Tibial nerve (tissue), 4 donors: ENCODE measurements at regions not wholly inside any gene's neighbourhood (a gene's known extent, or its start where the extent isn't known, plus 50 kb on each side); places are given as distances from the start of the nearest gene placed in this dataset.

Source experiments
- DNase-seq, 2 donors: peaks; one replicate each; pipeline ENCODE4 v3.0.0-alpha.2; 2019; ENCODE audit warnings: low spot score in 2 of 2
- H3K27ac ChIP-seq, 4 donors: fragments of 200-600 bp; sonication (generic) in 3 of 4; one replicate each; pipeline ENCODE4 v1.5.1; 2017 to 2019; ENCODE audit warnings: mild to moderate bottlenecking in 1 of 4
- H3K27me3 ChIP-seq, 2 donors: fragments of 200-600 bp; sonication (generic) in 1 of 2; one replicate each; pipeline versions ENCODE4 v1.5.1 to v1.6.0; 2017 to 2019
- H3K36me3 ChIP-seq, 3 donors: fragments of 200-600 bp; sonication (generic); one replicate each; pipeline ENCODE4 v1.5.1; 2018 to 2019
- H3K4me1 ChIP-seq, 4 donors: fragments of 200-600 bp; sonication (generic) in 3 of 4; one replicate each; pipeline ENCODE4 v1.5.1; 2017 to 2019
- H3K4me3 ChIP-seq, 4 donors: fragments of 200-600 bp; sonication (generic) in 3 of 4; one replicate each; pipeline ENCODE4 v1.5.1; 2017 to 2019; ENCODE audit warnings: mild to moderate bottlenecking in 1 of 4, moderate library complexity in 1 of 4
- H3K9me3 ChIP-seq, 4 donors: fragments of 200-600 bp; sonication (generic) in 3 of 4; one replicate each; pipeline ENCODE4 v1.5.1; 2017 to 2019
- EP300 ChIP-seq, 2 donors: sonication (generic); formaldehyde crosslinking; IDR thresholded peaks; one replicate each; pipeline ENCODE4 v1.6.1; 2017; ENCODE audit warnings: antibody characterized with exemption in 2 of 2, mild to moderate bottlenecking in 1 of 2
- POLR2A ChIP-seq, 2 donors: fragments of 450-650 bp; IDR thresholded peaks; one replicate each; pipeline ENCODE4 v1.6.1; 2017; ENCODE audit warnings: antibody characterized with exemption in 2 of 2, mild to moderate bottlenecking in 2 of 2, moderate library complexity in 2 of 2
- WGBS, 2 donors: methylation state at CpG; one replicate each; pipeline ENCODE4 v1.1.5; 2018; 5-methylcytosine and 5-hydroxymethylcytosine counted together
- TF ChIP-seq, protein P1 (sequence below), 5 experiments: fragments of 200-600 bp in 3 of 5; fragments of 450-650 bp in 2 of 5; sonication (generic) in 3 of 5; IDR thresholded peaks; one replicate each; pipeline ENCODE4 v1.5.1; 2016 to 2019; ENCODE audit warnings: antibody characterized with exemption in 5 of 5, mild to moderate bottlenecking in 3 of 5, moderate library complexity in 2 of 5

GRCh38 chr1:47650205-47650604 lies 212.4 kb downstream of the FOXD2 start:
- H3K9me3 ChIP-seq, result no peaks in the 10 kb centered on the region
- no peak overlapping the region for H3K27ac ChIP-seq
- DNase-seq, result no peak
- no peaks in the 10 kb centered on the region for H3K27me3 ChIP-seq
- peaks cover 0 to 12% (median 0%) of the 10 kb centered on the region in 4 donors for H3K4me1 ChIP-seq
- no peaks in the 10 kb centered on the region for H3K36me3 ChIP-seq
- 58 to 72% methylated on average over 7 of the region's 7 CpGs for WGBS, 2 donors
- no peak overlapping the region for H3K4me3 ChIP-seq
- TF ChIP-seq, protein P1, sequence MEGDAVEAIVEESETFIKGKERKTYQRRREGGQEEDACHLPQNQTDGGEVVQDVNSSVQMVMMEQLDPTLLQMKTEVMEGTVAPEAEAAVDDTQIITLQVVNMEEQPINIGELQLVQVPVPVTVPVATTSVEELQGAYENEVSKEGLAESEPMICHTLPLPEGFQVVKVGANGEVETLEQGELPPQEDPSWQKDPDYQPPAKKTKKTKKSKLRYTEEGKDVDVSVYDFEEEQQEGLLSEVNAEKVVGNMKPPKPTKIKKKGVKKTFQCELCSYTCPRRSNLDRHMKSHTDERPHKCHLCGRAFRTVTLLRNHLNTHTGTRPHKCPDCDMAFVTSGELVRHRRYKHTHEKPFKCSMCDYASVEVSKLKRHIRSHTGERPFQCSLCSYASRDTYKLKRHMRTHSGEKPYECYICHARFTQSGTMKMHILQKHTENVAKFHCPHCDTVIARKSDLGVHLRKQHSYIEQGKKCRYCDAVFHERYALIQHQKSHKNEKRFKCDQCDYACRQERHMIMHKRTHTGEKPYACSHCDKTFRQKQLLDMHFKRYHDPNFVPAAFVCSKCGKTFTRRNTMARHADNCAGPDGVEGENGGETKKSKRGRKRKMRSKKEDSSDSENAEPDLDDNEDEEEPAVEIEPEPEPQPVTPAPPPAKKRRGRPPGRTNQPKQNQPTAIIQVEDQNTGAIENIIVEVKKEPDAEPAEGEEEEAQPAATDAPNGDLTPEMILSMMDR (IDR thresholded peaks at IDR 0.05), result no peak
- no peak for TF ChIP-seq POLR2A (IDR thresholded peaks at IDR 0.05)
- TF ChIP-seq EP300 (IDR thresholded peaks at IDR 0.05), result no peak

DNA sequence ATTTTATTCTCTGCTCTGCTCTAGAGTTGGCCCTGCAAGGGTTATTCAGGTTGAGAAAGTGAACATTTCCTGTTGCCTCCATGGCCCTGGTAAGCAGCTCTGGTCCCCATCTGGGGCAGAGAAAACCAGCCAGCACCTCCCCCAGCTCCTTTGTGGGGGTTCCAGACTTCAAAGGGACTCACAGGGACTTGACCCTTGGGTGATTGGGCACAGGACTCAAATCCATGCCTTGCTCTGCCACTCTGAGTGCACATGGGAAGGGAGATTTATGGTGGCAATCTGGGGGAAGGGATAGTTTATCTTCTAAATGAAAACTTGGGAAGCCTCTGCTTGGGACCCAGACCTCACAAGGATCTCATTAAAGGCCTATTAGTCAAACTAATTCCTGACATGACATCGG lies 212.8 kb downstream of the FOXD2 start:
- no peak for DNase-seq
- 50 to 84% methylated on average over 1 of the region's 1 CpG for WGBS, 2 donors
- no peak overlapping the region for H3K4me3 ChIP-seq

GRCh38 chr1:47651311-47652089 lies 213.7 kb downstream of the FOXD2 start:
- H3K36me3 ChIP-seq, result no peaks in the 10 kb centered on the region
- no peaks in the 10 kb centered on the region for H3K9me3 ChIP-seq
- H3K27ac ChIP-seq, result no peak overlapping the region
- DNase-seq, result no peak
- H3K27me3 ChIP-seq, result no peaks in the 10 kb centered on the region
- TF ChIP-seq, protein P1 (IDR thresholded peaks at IDR 0.05), result no peak
- no peak for TF ChIP-seq EP300 (IDR thresholded peaks at IDR 0.05)
- no peak for TF ChIP-seq POLR2A (IDR thresholded peaks at IDR 0.05)
- peaks cover 0 to 14% (median 0%) of the 10 kb centered on the region in 4 donors for H3K4me1 ChIP-seq
- WGBS, 2 donors, result 64 to 69% methylated on average over 9 of the region's 9 CpGs
- H3K4me3 ChIP-seq, result no peak overlapping the region

More for the DNA sequence above, 212.8 kb downstream of the FOXD2 start:
- TF ChIP-seq POLR2A (IDR thresholded peaks at IDR 0.05), result no peak
- no peak for TF ChIP-seq EP300 (IDR thresholded peaks at IDR 0.05)
- TF ChIP-seq, protein P1 (IDR thresholded peaks at IDR 0.05), result no peak
- no peaks in the 10 kb centered on the region for H3K9me3 ChIP-seq
- H3K27me3 ChIP-seq, result no peaks in the 10 kb centered on the region
- peaks cover 0 to 8% (median 0%) of the 10 kb centered on the region in 4 donors for H3K4me1 ChIP-seq
- H3K36me3 ChIP-seq, result no peaks in the 10 kb centered on the region
- H3K27ac ChIP-seq, result no peak overlapping the region

GRCh38 chr1:47655521-47656300 lies 217.9 kb downstream of the FOXD2 start:
- H3K36me3 ChIP-seq, result no peaks in the 10 kb centered on the region
- H3K27me3 ChIP-seq, result no peaks in the 10 kb centered on the region
- no peak for DNase-seq
- TF ChIP-seq EP300 (IDR thresholded peaks at IDR 0.05) (no peak), POLR2A (IDR thresholded peaks at IDR 0.05) (no peak)
- TF ChIP-seq, protein P1 (IDR thresholded peaks at IDR 0.05), result no peak
- H3K9me3 ChIP-seq, result no peaks in the 10 kb centered on the region
- peaks cover 0 to 18% (median 0%) of the 10 kb centered on the region in 4 donors for H3K4me1 ChIP-seq
- H3K4me3 ChIP-seq, result no peak overlapping the region
- H3K27ac ChIP-seq, result peak overlapping the region in 2 of 4 donors; percentile 73 to 79
- 77 to 79% methylated on average over 5 of the region's 5 CpGs for WGBS, 2 donors
